PC-9 (cell line): ENCODE measurements at regions not wholly inside any gene's neighbourhood (a gene's known extent, or its start where the extent isn't known, plus 50 kb on each side); places are given as distances from the start of the nearest gene placed in this dataset.

ENCODE experiments used
- BruUV-seq: library from RNA; stranded (reverse); fragments of 400-500 nt; replicated peaks from 2 replicates; lab custom pipeline; 2021; lab: Mats Ljungman, UMichigan
- CTCF ChIA-PET: fragments of 300-600 bp; sonication (Branson Sonifier 250); formaldehyde crosslinking; loops from one replicate; lab custom pipeline; 2022; ENCODE audit warnings: antibody characterized with exemption; lab: Charles Lee
- POLR2A ChIA-PET: fragments of 300-600 bp; sonication (Branson Sonifier 250); formaldehyde crosslinking; loops from one replicate; lab custom pipeline; 2022; ENCODE audit warnings: antibody characterized with exemption; ENCODE audit not compliant: unreplicated experiment; lab: Charles Lee
- DNase-seq, 2 experiments: peaks; one replicate each; pipeline versions ENCODE4 v3.0.0 to v3.0.0-alpha.2; 2015 to 2022; ENCODE audit warnings: mixed read lengths in 1 of 2
- H2AFZ ChIP-seq: fragments of 200-600 bp; sonication (generic); 2 replicates; pipeline ENCODE4 v1.8.1; 2017; ENCODE audit warnings: antibody characterized with exemption
- H3F3A ChIP-seq: fragments of 200-600 bp; sonication (generic); 2 replicates; pipeline ENCODE4 v1.8.1; 2017; ENCODE audit warnings: antibody characterized with exemption, mild to moderate bottlenecking, low read depth; ENCODE audit not compliant: insufficient read depth
- H3K27ac ChIP-seq: fragments of 200-600 bp; sonication (generic); 2 replicates; pipeline ENCODE4 v1.6.1; 2016; ENCODE audit warnings: mixed run types
- H3K27me3 ChIP-seq: fragments of 200-600 bp; sonication (generic); 2 replicates; pipeline ENCODE4 v1.6.1; 2016; ENCODE audit warnings: low read depth, mixed run types; ENCODE audit not compliant: insufficient read depth
- H3K36me3 ChIP-seq: fragments of 200-600 bp; sonication (generic); 2 replicates; pipeline ENCODE4 v1.6.1; 2016; ENCODE audit warnings: low read depth, mixed run types
- H3K4me1 ChIP-seq: fragments of 200-600 bp; sonication (generic); replicated peaks from 2 replicates; pipeline ENCODE4 v1.6.1; 2016; ENCODE audit warnings: mixed run types; ENCODE audit not compliant: insufficient read depth
- H3K4me2 ChIP-seq: fragments of 200-600 bp; sonication (generic); 2 replicates; pipeline ENCODE4 v1.6.1; 2017; ENCODE audit warnings: mixed run types
- H3K4me3 ChIP-seq: fragments of 200-600 bp; sonication (generic); 2 replicates; pipeline ENCODE4 v1.6.1; 2016; ENCODE audit warnings: mixed run types
- H3K79me2 ChIP-seq: fragments of 200-600 bp; sonication (generic); 2 replicates; pipeline ENCODE4 v1.6.1; 2017; ENCODE audit warnings: low read depth, mixed run types
- H3K9me2 ChIP-seq: fragments of 200-600 bp; sonication (generic); 2 replicates; pipeline ENCODE4 v1.8.1; 2017; ENCODE audit warnings: mild to moderate bottlenecking; ENCODE audit not compliant: insufficient read depth
- H3K9me3 ChIP-seq: fragments of 200-600 bp; sonication (generic); 2 replicates; pipeline ENCODE4 v1.8.1; 2016; ENCODE audit warnings: low read depth; ENCODE audit not compliant: insufficient read depth
- H4K20me1 ChIP-seq: fragments of 200-600 bp; sonication (generic); 2 replicates; pipeline ENCODE4 v1.8.1; 2017; ENCODE audit not compliant: insufficient read depth
- EZH2 ChIP-seq: fragments of 200-600 bp; sonication (generic); IDR thresholded peaks from 2 replicates; pipeline ENCODE4 v1.8.0; 2017; ENCODE audit warnings: antibody characterized with exemption, low read depth
- intact Hi-C: fragments of 100-400 bp; cut with micrococcal nuclease; formaldehyde crosslinking; loops from one replicate; pipeline ENCODE4 v1.10.0; 2022; ENCODE audit not compliant: unreplicated experiment
- TF ChIP-seq, protein P1 (sequence below): fragments of 200-600 bp; sonication (generic); conservative IDR thresholded peaks from 2 replicates; pipeline ENCODE4 v1.6.1; 2017; ENCODE audit warnings: mixed run types, antibody characterized with exemption, mild to moderate bottlenecking, moderate library complexity

DNA sequence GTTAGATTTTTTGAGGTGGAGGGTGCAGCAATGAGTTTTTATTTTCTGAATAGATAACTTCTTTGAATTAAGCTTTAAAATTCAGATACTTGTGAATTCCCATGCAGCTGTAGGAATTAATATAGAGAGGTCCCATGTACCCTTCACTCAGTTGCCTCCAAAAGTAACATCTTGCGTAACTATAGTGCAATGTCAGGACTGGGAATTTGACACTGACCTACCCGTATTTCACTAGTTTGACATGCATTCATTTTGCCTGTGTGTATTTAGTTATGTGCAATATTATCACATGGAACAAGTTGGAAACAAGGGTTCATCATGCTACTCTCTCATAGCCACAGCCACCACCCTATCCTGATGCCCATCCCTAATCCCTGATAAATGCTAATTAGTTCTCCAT is 147.1 kb upstream of the IGFBP3 start:
- H3K9me3 ChIP-seq: peaks cover 6% of the 10 kb centered on the region; the same call in 1 of the 2 replicates
- no peaks in the 10 kb centered on the region for H3K36me3 ChIP-seq
- H3K79me2 ChIP-seq: no peaks in the 10 kb centered on the region
- no peak for DNase-seq
- POLR2A ChIA-PET: interaction anchor here (0.6 kb wide), 1 partner anchor 1002 kb away, joined by 5 read pairs; no protein-coding TSS in a partner anchor
- no peaks in the 10 kb centered on the region for H3K9me2 ChIP-seq
- BruUV-seq: no TSS peak
- H2AFZ ChIP-seq: no peak overlapping the region
- H3K27ac ChIP-seq: no peak overlapping the region
- intact Hi-C loops: no loop called here
- TF ChIP-seq EZH2: no peak
- TF ChIP-seq, protein P1, sequence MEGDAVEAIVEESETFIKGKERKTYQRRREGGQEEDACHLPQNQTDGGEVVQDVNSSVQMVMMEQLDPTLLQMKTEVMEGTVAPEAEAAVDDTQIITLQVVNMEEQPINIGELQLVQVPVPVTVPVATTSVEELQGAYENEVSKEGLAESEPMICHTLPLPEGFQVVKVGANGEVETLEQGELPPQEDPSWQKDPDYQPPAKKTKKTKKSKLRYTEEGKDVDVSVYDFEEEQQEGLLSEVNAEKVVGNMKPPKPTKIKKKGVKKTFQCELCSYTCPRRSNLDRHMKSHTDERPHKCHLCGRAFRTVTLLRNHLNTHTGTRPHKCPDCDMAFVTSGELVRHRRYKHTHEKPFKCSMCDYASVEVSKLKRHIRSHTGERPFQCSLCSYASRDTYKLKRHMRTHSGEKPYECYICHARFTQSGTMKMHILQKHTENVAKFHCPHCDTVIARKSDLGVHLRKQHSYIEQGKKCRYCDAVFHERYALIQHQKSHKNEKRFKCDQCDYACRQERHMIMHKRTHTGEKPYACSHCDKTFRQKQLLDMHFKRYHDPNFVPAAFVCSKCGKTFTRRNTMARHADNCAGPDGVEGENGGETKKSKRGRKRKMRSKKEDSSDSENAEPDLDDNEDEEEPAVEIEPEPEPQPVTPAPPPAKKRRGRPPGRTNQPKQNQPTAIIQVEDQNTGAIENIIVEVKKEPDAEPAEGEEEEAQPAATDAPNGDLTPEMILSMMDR: no peak
- H3F3A ChIP-seq: peaks cover 15% of the 10 kb centered on the region
- no peaks in the 10 kb centered on the region for H3K27me3 ChIP-seq
- peaks cover 24% of the 10 kb centered on the region for H3K4me1 ChIP-seq
- no peak overlapping the region for H3K4me3 ChIP-seq
- no peak overlapping the region for H3K4me2 ChIP-seq
- no peaks in the 10 kb centered on the region for H4K20me1 ChIP-seq
- CTCF ChIA-PET: no interaction called here

DNA sequence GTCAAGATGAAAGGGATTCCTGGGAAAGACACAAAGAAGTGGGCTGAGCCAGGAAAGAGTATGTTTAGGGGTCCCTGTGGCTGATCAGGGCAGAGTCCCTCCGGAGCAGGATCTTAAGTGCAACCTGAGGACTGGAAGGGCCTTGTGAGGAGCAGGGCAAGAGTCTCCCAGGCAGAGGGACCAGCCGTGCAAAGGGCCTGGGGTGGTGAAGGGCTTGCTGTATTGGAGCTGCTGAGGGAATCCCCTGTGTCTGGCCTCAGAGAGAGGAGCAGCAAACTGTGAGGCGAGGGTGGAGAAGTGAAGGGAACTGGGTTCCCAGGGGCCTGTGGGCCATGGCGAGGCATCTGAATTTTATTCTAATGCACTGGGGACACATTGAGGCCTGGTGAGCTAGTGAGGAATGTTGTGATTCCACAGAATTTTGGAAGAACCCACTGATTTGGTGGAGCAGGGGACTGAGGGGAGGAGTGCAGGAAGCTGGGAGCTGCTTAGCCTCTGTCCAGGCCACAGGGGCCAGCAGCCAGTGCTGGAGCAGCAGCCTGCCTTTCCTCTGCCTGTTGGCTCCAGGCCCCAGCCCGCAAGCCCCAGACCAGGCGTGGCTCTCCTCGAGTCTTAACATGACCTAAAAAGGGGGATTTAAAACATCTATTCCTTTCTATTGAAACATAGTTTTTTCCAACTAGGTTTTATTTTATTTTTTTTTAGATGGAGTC is 138.4 kb upstream of the IGFBP3 start:
- no TSS peak for BruUV-seq
- Histone ChIP-seq H3K27me3 (no peaks in the 10 kb centered on the region), H3K36me3 (no peaks in the 10 kb centered on the region), H3K9me3 (no peaks in the 10 kb centered on the region; the same call in 1 of the 2 replicates), H3K4me3 (no peak overlapping the region), H3K4me2 (no peak overlapping the region), H3K79me2 (no peaks in the 10 kb centered on the region), H3F3A (no peaks in the 10 kb centered on the region), H3K9me2 (no peaks in the 10 kb centered on the region), H3K27ac (no peak overlapping the region), H4K20me1 (no peaks in the 10 kb centered on the region), H2AFZ (no peak overlapping the region), H3K4me1 (no peaks in the 10 kb centered on the region)
- TF ChIP-seq EZH2: no peak
- TF ChIP-seq, protein P1: no peak
- POLR2A ChIA-PET: no interaction called here
- CTCF ChIA-PET: no interaction called here
- intact Hi-C loops: no loop called here
- no peak for DNase-seq

DNA sequence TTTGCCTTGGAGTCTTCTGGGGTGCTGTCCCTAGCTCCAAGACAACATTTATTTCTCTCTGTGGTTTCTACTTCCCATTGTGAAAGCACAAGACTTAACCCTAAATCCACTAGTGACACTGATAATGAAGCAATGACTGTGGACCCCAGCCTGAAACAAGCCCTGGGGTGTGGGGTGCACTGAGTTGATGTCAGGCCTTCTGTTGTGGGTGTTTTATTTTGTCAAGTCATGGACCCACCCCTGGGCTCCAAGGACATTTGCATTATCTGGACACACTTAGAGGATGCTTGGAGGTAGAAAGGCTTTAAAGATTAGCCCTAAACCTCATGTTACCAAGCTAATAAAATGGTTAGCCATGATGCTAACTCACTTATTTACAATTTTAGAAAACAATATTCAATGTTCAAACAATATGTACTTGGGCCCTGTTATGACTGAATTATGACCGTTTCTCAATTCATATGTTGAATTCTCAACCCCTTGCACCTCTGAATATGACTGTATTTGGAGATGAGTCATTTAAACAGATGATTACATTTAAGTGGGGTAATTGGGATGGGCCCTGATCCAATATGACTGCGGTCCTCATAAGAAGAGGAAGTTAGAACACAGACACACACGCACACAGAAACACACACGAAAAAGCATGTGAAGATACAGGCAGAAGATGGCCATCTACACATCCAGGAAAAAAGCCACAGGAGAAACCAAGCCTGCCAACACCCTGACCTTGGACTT is 137.2 kb upstream of the IGFBP3 start:
- H3K9me3 ChIP-seq: no peaks in the 10 kb centered on the region; the same call in 1 of the 2 replicates
- H3K27ac ChIP-seq: no peak overlapping the region
- H2AFZ ChIP-seq: no peak overlapping the region

More for the DNA sequence above, 137.2 kb upstream of the IGFBP3 start:
- no peaks in the 10 kb centered on the region for H3K9me2 ChIP-seq
- H3K27me3 ChIP-seq: no peaks in the 10 kb centered on the region
- H3F3A ChIP-seq: no peaks in the 10 kb centered on the region
- ChIA-PET CTCF (no interaction called here), POLR2A (no interaction called here)
- no peaks in the 10 kb centered on the region for H3K36me3 ChIP-seq
- no peak overlapping the region for H3K4me3 ChIP-seq
- H3K79me2 ChIP-seq: no peaks in the 10 kb centered on the region
- TF ChIP-seq, protein P1: no peak
- no peak for TF ChIP-seq EZH2
- H3K4me1 ChIP-seq: no peaks in the 10 kb centered on the region
- intact Hi-C loops: no loop called here
- BruUV-seq: no TSS peak
- H3K4me2 ChIP-seq: no peak overlapping the region
- DNase-seq: no peak
- no peaks in the 10 kb centered on the region for H4K20me1 ChIP-seq
